Epithelial cell of proximal tubule (primary cell): ENCODE measurements at regions not wholly inside any gene's neighbourhood (a gene's known extent, or its start where the extent isn't known, plus 50 kb on each side); places are given as distances from the start of the nearest gene placed in this dataset.

Experiments
- DNase-seq: peaks from one replicate; pipeline ENCODE4 v3.0.0-alpha.2; 2011; ENCODE audit warnings: low read depth
- H3K4me3 ChIP-seq: 2 replicates; pipeline ENCODE4 v1.5.1; 2011; ENCODE audit warnings: low read depth, mild to moderate bottlenecking, low read length
- TF ChIP-seq, protein P1 (sequence below): conservative IDR thresholded peaks from 2 replicates; pipeline ENCODE4 v1.5.1; 2012; ENCODE audit warnings: low read depth, mild to moderate bottlenecking, low read length

DNA sequence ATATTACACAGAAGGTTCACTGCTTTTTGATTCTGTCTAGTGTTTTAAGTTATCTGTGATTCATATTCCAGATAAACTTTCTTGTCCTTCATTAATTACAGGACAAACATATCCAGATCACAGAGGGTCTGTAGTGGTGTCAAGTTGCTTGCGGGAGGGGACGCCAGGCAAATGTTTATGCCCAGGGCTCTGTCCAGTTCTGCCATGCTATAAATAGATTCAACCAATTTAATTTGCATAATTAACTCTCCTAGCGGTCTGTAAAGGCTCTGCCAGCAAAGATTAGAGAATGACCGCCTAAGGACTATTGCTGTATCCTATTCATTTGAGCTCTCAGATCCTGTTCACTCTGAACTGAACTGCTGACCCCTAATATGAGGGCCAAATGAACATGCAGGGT lies 59.7 kb upstream of the TRPC4 start:
- TF ChIP-seq, protein P1, sequence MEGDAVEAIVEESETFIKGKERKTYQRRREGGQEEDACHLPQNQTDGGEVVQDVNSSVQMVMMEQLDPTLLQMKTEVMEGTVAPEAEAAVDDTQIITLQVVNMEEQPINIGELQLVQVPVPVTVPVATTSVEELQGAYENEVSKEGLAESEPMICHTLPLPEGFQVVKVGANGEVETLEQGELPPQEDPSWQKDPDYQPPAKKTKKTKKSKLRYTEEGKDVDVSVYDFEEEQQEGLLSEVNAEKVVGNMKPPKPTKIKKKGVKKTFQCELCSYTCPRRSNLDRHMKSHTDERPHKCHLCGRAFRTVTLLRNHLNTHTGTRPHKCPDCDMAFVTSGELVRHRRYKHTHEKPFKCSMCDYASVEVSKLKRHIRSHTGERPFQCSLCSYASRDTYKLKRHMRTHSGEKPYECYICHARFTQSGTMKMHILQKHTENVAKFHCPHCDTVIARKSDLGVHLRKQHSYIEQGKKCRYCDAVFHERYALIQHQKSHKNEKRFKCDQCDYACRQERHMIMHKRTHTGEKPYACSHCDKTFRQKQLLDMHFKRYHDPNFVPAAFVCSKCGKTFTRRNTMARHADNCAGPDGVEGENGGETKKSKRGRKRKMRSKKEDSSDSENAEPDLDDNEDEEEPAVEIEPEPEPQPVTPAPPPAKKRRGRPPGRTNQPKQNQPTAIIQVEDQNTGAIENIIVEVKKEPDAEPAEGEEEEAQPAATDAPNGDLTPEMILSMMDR: no peak
- no peak for DNase-seq
- H3K4me3 ChIP-seq: no peak overlapping the region

DNA sequence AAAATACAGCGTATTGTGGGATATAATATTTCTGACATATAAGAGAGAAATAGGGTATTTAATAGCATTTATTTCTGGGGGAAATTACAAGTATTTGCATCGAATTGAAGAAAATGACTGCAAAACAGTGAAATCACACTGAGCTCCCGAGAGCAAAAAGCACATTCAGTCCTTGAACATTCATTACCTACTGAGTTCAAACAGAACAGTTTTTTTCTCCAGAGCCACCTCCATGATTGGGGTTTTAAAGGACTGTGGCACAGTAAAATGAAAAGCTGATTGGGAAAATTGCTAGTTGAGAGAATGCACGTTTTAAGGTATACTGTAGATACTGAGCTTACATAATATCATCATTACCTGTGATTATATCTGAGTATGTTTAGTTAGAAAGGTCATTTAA lies 58.0 kb upstream of the TRPC4 start:
- DNase-seq: no peak
- no peak overlapping the region for H3K4me3 ChIP-seq
- TF ChIP-seq, protein P1: no peak

DNA sequence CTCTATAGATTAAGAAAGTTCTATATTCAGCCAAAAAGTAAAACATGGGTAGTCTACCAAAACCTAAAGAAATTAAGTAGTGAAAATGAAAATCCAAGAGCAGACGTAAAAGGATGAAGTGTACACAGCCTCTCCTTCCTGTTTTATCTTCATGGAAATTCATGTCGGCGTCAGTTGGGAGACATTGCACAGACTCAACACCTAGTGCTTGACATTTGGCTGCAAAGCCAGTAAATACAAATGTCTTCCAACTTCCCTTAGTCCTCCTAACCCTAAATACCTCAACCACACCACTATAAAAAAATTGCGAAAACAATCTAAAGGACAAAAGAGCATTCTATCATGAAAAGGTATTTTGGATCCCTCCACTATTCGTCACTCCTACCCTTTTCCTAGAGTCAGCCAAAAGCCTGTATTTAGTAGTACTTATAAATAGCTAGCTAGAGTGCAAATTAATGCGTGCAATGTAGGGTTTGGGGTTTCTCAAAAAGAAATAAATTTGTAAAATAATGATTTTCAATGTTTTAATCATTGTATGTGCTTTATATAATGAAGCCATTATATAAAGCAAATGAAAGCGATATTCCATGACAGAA lies 56.4 kb upstream of the TRPC4 start:
- TF ChIP-seq, protein P1: no peak
- no peak for DNase-seq
- H3K4me3 ChIP-seq: no peak overlapping the region

DNA sequence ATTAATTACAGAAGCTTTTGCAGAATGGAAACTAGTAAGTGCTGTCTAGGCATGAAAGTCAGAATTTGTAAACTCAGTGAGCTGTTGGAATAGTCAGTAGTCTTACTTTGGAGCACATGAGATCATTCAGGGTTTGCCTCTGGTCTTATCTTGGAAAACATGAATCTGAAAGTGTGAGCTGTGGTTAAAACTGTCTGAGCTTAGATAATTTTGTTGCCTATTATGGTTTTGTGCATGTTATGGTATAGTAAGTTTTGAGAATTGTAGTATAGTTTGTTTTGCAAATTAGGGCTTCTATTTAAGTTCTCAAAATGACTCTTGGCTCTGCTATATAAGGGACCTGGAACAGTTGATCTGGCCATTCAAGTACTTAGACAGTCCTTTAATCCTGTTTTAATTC lies 53.7 kb upstream of the TRPC4 start:
- DNase-seq: no peak
- no peak overlapping the region for H3K4me3 ChIP-seq
- TF ChIP-seq, protein P1: no peak

DNA sequence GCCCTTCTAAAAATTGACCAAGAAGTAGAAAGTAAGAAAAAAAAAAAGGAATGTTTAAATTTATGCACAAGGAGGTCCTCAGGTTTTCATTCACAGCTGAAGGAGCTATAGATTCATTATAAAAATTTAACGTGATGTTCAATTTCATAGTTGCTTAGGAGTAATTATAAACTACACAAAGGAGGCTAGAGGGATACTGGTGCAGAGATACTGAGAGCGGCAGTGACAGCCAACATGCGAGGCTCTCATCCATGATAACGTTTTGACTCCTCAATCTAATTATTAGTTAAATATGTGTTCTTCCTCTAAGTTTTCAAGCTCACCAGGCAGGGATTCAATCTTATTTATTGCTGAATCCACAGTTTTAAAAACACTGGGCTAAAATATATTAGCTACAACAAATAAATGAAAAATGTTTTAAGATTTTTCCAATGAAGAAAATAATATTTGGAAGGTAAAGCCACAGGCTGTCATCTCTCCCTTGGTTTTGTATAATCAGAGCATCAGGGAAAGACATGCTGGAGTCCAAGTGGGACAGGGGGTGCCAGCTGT lies 49.8 kb upstream of the TRPC4 start:
- TF ChIP-seq, protein P1: no peak
- no peak for DNase-seq
- no peak overlapping the region for H3K4me3 ChIP-seq
